Gastroesophageal sphincter (tissue), 3 donors: ENCODE measurements at regions not wholly inside any gene's neighbourhood (a gene's known extent, or its start where the extent isn't known, plus 50 kb on each side); places are given as distances from the start of the nearest gene placed in this dataset.

Experiments
- POLR2A ChIP-seq, 2 donors: fragments of 450-650 bp; IDR thresholded peaks; one replicate each; pipeline ENCODE4 v1.6.1; 2017; ENCODE audit warnings: antibody characterized with exemption in 2 of 2, mild to moderate bottlenecking in 2 of 2, moderate library complexity in 1 of 2
- POLR2AphosphoS5 ChIP-seq: sonication (generic); formaldehyde crosslinking; IDR thresholded peaks from one replicate; pipeline ENCODE4 v1.6.1; 2017; ENCODE audit warnings: antibody characterized with exemption
- TF ChIP-seq, protein P1 (sequence below), 4 experiments: fragments of 200-600 bp in 2 of 4; fragments of 450-650 bp in 2 of 4; sonication (generic) in 1 of 4; IDR thresholded peaks; one replicate each; pipeline ENCODE4 v1.5.1; 2017 to 2019; ENCODE audit warnings: antibody characterized with exemption in 4 of 4, mild to moderate bottlenecking in 2 of 4, moderate library complexity in 2 of 4

DNA sequence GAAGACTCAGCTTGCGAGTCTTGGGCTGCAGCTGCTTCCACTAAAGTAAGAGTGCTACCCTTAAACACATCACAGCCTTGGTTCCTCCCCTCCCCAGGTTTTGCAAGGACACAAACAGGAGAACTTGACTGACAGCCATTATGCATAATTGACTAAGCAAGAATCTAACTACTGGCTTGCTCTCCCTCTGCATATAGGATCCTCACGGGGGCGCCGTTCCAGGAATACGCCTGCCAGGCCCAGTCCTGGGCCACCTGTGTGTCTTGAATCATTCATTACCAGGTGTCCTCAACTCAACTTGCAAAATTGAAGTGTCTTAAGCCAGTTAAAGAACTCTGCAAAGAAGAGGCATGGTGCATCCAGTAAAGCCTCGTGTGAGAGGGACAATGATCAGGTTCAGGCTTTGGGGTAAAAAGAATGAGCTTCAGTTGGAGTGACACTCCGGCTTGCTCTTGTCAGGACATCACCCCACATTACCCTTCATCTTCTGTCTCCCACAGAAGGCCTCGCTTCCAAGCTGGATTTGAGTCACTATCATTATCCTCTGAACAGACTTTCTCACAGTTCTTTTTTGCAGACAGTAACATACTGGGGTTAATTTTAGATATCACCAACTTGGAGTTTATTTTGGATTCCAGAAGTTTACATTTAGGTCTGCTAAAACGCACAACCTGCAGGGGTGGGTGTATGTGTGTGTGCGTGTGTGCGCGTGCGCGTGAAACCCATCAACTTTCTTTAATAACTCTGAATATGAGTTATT lies 273.5 kb upstream of the HS3ST1 start:
- TF ChIP-seq, protein P1, sequence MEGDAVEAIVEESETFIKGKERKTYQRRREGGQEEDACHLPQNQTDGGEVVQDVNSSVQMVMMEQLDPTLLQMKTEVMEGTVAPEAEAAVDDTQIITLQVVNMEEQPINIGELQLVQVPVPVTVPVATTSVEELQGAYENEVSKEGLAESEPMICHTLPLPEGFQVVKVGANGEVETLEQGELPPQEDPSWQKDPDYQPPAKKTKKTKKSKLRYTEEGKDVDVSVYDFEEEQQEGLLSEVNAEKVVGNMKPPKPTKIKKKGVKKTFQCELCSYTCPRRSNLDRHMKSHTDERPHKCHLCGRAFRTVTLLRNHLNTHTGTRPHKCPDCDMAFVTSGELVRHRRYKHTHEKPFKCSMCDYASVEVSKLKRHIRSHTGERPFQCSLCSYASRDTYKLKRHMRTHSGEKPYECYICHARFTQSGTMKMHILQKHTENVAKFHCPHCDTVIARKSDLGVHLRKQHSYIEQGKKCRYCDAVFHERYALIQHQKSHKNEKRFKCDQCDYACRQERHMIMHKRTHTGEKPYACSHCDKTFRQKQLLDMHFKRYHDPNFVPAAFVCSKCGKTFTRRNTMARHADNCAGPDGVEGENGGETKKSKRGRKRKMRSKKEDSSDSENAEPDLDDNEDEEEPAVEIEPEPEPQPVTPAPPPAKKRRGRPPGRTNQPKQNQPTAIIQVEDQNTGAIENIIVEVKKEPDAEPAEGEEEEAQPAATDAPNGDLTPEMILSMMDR (IDR thresholded peaks at IDR 0.05): no peak
- TF ChIP-seq POLR2AphosphoS5: no peak
- TF ChIP-seq POLR2A (IDR thresholded peaks at IDR 0.05): no peak
